ENCODE measurements at regions not wholly inside any gene's neighbourhood (a gene's known extent, or its start where the extent isn't known, plus 50 kb on each side); places are given as distances from the start of the nearest gene placed in this dataset.

DNA sequence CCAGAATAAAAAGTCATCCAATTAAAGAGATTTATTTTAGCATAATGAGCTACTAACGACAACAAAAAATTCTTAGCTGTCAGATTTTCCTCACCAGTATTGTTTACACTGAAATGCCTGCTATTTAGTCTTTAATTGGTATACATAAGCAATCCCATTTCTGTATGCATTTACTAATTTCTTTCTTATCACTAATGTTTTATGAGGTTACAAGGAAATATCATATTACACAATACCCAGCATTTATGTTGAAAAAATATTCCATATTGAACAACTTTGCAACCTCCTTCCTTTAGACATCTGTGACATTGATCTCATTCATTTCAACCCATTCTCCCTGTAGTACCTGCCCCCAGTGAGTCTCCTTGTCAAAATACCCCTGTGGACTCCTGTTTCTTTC, 135.4 kb downstream of the SLITRK6 start:
- no peak for DNase-seq

DNA sequence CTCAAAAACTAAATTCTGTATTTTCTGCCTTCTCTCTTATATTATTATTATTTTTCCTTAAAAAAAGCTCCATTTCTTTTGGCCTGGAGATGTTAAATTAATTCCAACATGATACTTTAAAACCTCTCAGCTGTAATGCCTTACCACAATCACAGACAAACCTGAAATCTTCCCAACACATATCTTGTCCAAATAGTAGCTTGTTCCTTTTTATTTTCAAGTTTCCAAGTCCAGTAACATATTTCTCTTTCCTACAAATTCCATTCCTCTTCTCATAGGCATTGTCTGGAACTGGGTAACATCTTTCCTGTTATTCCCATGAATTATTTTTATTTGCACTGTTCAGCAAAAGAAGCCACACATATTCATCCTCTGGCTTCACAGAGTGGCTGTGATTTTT, 137.0 kb downstream of the SLITRK6 start:
- DNase-seq, result no peak

DNA sequence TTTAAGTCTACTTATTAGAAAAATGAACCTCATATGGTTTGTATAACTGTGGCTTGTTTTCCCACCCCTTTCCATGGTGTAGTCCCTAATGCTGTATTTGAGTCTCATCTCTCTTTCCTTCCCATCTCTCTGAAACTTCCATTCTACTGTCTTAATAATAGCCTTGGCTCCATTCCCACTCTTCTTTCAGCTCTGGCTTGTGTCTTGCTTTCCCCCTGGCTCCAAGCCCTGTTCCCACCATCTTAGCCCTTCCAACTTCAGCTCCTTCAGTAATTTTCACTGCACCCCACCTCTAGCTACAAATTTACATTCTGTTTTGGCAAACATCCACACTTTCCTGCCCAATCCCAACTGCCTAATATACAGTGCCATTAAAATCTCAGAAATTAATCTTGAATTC, 137.5 kb downstream of the SLITRK6 start:
- no peak for DNase-seq

DNA sequence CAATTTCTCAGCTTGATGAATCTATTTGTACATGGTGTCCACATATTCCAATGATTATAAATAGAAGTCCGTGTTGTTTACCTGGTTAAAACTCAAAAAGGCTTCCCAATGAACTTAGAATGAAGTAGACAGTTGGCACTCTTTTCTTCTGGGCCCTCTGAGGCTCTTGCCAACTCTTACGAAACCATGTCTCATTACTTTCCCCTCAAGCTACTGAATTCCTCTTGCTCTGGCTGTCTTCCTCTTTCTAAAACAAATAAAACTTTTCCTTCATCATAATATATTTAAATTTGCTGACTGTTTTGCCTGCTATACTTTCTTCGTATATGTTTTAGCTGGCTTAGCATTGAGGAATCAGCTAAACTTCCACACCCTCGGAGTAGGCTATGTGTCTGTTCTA, 139.7 kb downstream of the SLITRK6 start:
- DNase-seq, result no peak

DNA sequence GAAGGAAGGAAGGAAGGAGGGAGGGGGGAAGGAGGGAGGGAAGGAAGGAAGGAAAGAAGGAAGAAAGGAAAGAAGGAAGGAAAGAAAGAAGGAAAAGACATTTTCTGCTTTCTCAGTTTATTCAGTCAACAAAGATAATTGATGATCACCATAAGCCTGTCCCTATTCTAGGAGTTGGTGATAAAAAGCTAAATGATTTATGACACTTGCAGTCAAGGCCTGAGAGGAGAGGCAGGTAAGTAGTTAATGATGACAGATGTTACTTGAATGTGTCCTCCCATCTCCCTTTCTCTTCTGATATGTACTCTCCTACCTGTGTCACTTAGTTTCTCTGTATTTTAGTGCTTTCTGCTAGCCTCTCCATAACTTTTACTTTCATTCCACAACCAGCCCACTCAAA, 141.3 kb downstream of the SLITRK6 start:
- no peak for DNase-seq

DNA sequence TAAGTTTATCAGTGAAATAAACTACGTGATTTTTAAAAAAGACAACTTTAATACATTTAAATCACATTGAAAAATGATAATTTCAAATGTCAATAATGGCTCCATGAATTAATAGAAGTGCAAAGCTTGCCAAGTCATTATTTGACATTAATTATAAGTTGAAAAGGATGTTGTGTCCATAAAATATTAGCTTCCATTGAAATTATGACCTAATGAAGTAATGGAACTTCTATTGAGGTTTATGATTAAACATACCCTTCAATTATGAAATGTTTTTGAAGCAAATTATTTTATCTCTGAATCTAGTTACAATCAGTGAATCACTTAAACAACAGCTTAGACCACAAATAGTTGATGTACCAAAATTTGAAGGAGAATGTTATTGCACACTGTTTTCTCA, 144.2 kb downstream of the SLITRK6 start:
- DNase-seq, result no peak

DNA sequence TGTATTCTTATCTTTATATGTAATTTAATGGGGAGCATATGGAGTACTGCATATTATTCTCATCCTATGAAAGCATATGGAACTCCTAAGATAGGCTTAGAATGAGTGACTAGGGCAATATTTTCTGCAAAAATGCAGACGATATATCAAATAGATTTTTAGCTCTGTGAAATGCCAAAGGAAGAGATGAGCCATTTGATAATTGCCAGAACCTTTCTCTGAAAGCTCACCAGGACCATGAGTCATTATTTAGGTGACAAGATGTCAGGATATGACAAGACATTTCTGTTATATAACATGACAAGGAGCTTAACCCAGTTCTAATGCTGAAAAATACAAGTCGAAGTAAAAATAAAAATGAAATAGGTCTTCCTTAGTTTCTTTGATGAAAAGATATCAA, 145.0 kb downstream of the SLITRK6 start:
- no peak for DNase-seq

DNA sequence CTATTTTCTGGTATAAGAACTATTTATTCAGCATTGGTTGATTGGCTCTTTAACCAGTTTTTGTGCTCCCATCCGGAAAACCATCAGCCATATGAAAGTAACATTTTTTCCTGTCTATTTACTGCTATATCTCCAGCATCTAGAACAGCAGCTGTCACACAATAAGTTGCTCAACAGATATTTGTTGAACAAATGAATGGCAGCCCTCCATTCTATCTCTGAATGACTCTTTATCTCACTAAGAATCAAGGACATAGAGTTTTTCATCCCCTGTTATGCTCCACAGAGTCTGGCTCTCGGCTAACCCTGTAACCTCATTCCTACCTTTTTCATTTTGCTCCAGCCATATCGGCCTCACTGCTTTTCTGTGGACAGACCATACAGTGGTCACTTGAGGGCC, 145.5 kb downstream of the SLITRK6 start:
- DNase-seq, result no peak

DNA sequence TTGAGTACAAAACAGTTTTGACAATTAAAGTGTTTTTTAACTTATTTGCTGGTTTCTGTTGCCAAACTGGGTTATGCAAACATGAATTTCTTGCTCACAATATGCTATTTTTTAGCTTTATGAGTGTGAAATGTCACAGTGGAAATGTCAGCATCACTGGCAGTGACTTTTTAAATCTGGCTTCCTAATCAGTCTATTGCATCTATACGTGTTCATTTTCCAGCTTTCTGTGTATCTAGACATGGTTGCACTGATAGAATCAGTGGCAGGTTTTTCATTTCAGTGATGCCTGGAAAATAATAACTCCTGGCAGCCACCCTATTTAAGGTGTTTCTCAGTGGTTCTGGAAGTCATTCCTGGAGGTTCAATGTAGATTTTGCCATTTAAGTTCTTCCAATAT, 146.7 kb downstream of the SLITRK6 start:
- DNase-seq, result no peak

DNA sequence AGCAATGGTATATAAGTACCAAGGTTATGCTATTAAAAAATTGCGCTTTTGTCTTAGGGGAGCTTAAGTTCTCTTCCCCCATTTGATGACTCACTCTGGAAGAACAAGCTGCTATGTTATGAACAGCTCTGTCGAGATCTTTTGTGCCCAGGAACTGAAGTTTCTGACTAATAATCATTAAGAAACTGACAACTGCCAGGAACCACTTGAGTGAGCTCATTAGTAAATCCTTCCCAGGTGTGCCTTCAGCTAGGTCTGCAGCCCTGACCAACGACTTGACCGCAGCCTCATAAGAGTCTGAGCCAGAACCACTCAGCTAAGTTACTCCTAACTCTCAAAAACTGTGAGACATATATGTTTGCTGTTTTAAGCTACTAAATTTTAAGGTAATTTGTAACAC, 147.8 kb downstream of the SLITRK6 start:
- no peak for DNase-seq

DNA sequence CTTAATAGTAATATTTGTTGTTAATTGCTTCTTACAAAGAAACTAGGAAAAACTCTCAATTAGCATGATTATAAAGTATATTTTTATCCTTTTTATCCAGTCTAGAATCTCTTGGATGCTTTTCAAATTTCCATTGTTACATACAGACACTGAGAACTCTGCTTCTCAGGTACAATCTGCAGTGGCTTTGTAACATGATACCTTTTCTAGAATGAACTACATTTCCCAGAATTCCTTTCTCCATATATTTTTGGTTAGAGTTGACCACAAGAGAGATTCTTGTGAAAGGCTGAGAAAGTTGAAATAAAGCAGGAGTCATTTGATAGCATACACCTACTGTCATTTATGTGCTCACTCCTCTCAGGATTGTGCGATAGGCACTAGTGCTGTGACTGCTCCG, 148.6 kb downstream of the SLITRK6 start:
- DNase-seq, result no peak

DNA sequence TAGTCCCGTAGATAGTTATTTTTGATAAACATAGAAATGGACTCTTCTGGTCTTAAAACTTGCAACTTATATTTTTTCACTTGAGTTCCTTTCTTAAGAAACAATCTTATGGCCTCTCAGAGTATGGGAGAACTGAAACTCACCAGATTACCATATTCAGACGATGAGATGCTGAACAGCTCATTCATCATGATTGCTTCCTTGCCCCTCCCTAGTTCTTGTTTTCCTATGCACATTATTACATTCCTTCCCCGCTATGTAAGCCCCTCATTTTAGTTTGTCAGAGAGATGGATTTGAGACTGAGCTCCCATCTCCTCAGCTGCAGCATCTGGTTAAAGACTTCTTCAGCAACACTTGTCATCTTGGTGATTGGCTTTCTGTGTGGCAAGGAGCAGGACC, 158.5 kb downstream of the SLITRK6 start:
- no peak for DNase-seq

DNA sequence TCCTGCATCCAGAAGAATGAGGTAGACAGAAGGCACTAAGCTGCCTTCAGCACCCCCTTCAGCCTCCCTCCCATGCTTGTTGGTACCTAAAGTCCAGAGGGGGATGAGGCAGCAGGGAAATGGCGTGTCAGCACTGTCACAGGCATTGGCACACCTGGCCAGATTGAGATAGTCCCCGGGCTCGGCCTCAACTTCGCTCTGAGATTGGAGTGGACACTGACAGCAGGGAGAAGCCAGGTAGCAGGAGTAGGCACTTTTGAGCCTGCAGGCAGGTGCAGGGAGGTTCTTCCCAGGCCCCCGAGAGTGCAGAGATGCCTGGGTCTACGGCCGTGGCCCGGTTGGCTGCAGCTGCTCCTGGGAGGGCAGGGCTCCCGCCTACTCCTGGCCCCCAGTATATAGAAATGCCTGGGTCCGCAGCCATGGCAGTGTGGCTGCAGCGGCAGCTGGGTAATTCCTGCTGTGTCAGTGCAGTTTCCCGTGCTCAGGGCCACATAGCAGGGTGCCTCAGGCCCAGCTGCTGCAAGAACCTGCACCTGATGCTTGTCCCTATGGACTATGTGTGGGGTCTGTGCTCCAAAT, 160.3 kb downstream of the SLITRK6 start:
- no peak for DNase-seq

DNA sequence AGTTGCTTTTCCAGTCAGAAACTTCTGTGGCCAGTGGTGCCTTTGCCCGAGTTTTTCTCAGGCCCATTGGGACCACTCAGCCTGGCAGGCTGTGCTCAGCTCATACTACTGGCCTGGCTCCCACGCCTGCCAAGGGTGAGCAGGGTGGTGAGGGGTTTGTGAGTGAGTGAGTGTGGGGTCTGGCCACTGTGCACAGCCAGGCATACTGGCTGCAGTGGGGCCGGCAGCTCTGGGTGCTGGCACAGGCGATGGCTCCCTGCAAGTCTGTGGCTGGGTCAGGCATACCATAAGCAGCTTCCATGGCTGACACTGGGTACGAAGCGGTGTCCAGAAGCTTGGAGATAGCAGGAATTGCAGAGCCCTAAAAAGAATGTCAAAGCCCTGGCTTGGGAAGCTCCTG, 161.0 kb downstream of the SLITRK6 start:
- no peak for DNase-seq

DNA sequence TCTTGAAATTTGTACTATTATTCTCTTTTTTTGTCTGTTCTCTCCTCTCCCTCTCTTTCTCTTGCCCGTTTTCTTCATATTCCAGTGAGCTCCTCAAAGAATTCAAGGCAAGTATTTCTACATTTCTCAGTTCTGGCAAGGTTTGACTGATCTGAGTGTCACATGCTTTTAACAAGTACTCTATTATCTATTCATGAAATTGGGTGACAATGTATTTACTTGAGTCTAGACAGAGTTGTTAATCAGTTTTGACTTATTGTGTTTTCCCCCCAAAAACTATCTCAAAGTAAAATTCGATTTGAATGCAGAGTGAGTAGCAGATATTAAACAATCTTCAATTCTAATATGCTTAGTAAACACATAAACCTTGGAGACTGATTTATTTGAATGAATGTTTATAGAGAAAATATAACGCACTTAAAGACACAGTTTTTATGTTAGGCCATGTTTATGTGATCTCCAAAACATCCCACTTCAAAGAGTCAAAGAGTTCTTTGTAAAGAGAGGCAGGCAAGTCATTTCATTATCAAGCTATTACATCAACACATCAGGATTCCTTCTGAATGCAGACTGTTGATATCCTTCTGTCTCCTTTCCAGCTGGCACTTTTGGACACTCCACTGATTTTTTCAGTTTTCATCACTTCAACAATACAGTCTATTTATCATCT, 166.6 kb downstream of the SLITRK6 start:
- DNase-seq, result no peak

DNA sequence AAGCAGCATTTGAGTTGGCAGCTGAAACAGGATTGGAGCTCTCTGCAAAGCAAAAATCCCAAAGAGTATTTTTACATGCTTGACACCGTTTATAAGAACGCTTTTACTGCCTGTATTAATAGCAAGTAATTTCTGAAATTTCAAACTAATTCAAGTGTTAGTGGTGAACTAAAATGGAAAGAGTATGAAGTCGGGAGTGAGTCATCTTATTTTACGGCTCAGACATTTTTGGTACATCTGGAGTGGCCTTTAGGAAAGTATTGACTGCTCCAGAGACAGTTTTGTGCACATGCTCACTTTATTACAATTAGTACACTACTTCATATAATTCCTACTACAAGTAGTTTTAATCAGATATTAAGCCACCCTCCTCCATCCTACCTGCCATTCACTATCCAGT, 167.4 kb downstream of the SLITRK6 start:
- DNase-seq, result no peak

DNA sequence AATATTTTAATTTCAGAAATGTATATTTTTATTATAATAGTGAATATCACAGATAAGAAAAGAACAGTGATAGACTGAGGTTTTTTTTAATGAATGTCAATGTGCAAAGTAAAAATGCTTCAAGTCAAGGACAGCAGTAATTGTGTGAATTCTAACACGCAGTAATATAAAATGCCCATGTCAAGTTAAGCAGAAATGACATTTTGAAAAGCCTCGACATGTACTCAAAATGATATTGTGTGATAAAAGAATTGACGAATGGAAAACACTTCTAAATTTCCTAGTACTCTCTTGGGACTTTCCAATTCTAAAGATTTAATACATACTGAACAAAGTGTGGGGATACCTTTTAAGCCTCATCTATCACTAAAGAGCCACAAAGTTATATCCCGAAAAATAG, 172.6 kb downstream of the SLITRK6 start:
- no peak for DNase-seq

DNA sequence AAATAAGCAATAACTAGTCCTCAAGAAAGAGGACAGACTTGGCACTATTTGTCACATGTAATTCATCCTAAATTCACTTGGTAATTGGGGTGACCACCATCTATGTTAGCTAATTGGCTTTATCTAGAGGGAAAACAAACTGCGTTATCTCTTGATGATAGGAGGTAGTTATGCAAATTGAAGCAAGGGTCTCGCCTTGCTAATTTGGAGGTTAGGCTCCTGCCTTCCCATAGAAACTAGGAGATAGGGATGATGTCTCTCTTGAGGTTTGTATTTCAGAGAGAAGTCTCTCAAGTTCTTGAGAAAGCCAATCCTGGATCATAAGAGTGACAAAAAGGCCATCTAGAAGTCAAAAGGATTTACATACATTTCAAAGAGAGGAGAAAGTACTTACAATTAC, 179.9 kb downstream of the SLITRK6 start:
- DNase-seq, result no peak

DNA sequence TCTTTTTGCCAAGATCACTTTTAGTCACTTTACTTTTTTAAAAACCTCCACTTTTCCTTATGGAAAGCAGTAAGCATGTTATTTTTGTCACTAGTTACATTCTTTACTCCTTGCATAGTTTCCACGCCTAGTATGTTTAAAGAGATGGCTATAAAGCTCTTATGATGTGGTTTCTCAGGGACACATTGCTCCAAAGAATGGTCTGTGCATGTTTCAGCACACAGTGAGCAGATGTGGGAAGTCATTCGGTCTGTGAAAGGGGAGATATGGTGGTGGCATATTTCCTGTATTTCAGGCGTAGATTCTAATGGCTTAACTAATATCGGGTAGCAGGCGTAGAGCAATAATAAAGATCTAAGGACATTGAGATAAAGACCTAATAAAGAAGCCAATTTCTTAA, 180.7 kb downstream of the SLITRK6 start:
- no peak for DNase-seq

DNA sequence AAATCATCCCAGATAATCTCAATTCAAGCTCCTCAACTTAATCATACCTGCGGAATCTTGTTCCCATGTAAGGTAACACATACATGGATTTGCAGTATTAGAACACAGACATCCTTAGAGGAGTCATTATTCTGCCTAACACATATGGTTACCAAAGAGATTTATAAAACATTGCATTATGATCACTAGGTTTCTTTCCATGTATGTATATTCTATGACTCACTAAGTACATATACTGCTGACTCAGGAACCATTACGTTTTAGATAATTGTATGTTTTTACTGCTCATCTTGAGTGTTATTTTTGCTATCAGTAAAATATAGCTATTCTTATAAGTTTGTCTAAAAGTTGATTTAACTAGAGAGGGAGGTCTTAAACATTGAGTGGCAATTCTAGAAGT, 182.9 kb downstream of the SLITRK6 start:
- no peak for DNase-seq

DNA sequence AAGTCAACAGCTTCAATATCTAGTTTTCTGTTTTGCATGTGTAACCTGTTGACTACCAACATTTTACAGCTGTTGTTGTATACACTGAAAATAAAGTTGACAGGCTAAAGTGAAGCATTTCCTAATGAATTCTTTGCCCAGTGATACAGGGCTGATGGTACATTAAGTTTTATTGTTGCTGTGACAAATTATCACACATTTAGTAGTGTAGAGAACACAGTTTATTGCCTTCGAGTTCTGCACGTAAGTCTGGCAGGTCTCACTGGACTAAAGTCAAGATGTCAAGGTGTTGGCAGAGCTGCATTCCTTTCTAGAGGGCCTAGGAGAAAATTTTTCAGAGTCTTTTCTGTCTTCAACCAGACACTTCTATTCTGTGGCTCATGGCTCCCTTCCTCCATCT, 184.2 kb downstream of the SLITRK6 start:
- no peak for DNase-seq

DNA sequence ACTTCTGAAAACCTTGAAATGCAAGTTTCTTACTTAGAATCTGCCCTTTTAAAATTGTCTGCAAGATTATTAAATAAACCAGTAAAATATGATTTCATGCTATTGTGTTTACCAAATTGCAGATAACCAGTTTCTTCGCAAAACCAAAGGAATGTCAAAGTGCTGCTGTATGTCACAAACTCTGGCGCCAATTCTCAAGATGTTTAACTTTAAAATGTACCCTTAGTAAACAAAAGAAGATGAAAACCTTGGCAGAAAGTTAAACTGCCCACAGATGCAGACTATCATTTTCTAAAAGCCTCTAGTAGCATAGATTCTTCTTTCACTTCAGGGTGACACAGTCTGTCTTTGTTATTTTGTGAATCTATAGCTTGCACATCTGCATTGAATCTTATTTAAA, 189.2 kb downstream of the SLITRK6 start:
- no peak for DNase-seq

DNA sequence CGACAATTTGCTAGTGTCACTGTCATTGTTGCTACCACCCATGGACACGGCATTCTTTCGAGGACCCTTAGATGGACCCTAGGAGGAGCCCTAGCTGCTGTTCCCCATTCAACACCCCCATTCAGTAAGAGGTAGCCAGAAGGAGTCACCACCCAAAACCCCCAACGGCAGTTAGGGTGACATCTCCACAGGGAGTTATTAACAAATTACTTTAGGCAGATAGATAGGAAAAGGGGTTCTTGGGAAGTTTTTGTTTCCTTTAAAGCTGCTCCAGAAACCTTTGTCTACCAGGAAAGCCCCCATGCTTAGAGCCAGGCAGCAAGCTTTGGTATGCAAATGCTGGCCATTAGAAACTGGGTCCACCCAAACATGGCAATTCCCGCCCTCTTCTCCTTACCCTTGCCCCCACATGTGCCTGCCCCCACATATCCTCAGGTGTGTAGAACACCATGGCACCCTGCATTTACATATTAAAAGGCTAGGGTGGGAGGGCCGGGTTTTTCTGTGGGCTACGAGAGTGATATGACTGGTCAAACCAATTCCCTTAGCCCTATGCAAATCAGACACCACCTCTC, 190.9 kb downstream of the SLITRK6 start:
- no peak for DNase-seq

DNA sequence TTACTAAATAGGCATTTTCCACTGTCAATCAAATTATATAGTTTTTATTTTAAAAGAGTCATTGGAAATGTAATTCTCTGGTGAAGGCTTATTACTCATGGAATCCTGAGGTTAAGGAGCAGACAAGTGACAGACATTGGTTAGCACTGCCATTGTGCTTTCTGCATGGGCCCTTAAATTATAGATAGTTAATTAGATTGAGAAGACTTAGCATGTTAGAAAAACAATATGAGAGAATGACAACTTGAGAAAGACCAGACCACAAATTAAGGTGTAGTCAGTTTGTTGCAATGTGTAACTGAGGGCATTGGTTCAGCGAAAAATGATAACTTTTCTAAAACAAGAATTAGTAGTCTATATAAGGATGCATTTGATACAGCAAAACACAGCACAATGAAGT, 195.5 kb downstream of the SLITRK6 start:
- DNase-seq, result no peak

DNA sequence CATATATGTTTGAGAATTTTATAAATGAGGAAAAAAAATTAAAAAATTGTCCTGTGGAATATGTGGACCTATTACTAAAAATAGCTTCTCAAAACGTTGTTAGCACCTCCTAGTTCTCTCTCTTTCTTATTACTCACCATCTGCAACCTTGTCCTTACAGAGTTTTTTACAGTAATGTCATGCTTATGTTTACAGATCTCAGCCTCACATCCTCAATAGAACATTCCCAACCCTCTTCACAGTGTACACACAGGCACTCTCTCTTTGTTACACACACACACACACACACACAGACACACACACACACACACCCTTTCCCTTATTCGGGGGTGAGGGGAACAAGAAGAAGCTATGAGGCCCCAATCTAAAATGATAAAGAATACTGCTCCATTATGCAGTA, 197.7 kb downstream of the SLITRK6 start:
- no peak for DNase-seq
